Activated T-helper 9 cell treated with anti-CD3 and anti-CD28 coated beads, Interleukin-2, amount 50 U/mL, for 16 hours (primary cell): ENCODE measurements at regions not wholly inside any gene's neighbourhood (a gene's known extent, or its start where the extent isn't known, plus 50 kb on each side); places are given as distances from the start of the nearest gene placed in this dataset.
"Not testable (repeated sequence)": the region's sequence is repeated elsewhere in the genome, so short reads cannot be mapped to it uniquely, and the experiment has no call there.

ENCODE experiments used
- DNase-seq: peaks from one replicate; pipeline ENCODE4 v3.0.0-alpha.2; 2020; ENCODE audit warnings: low read depth

DNA sequence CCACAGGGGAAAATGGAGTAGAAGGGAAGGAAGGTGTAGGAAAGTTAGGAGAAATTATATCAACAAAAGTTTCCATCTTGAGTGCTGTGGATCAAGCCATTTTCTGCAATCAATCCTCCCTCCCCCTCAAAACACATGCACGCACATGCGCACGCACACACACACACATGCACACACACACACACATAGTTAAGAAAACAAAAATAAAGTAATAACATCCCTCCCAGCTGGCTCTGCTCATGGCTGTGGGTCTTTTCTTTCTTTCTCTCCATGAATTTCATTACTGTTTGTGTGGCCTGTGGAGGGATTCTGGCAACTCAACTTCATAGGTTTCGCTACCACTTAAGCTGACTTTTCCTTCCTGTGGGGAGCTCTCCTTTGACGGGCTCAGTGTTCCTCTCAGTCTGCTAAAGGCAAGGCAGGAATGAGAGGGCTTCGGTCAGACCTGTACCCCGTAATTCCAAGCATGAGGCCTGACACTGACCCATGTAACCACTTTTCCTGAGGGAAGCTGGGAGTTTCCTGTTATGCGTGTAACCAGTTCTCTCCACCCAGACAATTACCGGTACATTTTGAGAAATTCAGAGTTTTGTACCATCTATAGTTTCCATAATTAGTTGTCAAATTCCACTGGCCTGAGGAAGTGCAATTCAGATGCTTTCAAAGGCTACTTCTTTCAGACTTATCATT lies 79.8 kb downstream of the ZNF92 start:
- no peak for DNase-seq

DNA sequence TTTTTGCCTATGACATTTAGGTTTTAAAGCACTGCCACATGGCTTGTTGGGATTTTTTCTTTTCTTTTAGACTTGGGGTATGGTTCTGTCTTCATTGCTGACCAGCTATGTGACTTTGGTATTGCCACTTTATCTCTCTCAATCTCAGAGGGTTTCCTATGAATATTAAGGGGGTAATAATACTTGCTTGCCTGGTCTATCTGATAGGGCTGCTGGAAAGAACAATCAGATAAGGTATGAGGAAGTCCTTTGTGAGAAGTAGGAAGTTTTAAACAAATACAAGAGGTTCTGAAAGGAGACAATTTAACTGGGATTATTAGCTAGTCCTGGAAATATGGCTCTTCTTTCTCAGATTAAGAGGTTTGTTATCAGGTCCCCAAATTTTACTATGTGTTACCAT lies 80.8 kb downstream of the ZNF92 start:
- DNase-seq, result no peak

DNA sequence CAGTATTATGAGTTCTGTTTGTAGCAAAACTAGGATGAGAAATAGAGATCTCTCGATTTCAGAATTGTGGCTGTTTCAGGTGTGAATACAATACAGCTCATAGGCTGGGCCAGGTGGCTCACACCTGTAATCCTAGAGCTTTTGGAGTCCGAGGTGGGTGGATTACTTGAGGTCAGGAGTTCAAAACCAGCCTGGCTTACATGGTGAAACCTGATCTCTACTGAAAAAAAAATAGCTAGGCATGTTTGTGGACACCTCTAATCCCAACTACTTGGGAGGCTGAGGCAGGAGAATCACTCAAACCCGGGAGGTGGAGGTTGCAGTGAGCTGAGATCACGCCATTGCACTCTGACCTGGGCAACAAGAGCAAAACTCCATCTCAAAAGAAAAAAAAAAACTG lies 81.4 kb downstream of the ZNF92 start:
- DNase-seq, result not testable (repeated sequence)

DNA sequence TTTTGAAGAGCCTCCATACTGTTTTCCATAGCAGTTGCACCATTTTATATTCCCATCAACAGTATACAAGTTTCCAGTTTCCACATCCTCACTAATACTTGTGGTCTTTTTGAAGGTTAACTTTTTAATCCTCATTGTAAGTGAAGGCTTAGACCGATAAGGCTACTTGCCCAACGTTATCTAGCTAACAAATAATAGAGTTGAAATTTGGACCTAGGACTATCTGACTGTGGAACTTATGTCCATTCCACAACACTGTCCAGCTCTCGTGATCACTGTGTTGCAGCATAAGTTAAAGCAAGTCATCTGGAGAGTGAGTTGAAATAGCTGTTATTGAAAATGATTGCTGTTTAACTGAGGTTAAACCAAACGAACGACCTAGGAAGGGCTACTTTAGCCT lies 84.0 kb downstream of the ZNF92 start:
- DNase-seq, result no peak

DNA sequence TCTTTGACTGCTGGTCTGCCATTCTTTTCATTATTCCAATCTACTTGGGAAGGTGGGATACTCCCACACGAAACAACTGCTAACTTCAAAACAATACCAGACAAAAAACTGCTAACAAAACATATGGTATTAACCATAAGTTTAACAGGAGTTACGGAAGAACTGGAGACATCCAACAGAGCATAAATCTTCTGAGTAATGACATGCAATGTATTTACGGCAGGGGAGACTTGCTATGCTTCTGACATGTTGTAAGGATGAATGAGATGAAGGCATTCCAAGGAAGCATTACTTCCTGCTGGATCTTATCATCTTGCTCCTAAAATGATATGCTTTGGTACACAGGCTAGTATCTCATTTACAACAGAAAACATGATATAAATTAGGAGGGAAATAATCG lies 85.8 kb downstream of the ZNF92 start:
- DNase-seq, result no peak

DNA sequence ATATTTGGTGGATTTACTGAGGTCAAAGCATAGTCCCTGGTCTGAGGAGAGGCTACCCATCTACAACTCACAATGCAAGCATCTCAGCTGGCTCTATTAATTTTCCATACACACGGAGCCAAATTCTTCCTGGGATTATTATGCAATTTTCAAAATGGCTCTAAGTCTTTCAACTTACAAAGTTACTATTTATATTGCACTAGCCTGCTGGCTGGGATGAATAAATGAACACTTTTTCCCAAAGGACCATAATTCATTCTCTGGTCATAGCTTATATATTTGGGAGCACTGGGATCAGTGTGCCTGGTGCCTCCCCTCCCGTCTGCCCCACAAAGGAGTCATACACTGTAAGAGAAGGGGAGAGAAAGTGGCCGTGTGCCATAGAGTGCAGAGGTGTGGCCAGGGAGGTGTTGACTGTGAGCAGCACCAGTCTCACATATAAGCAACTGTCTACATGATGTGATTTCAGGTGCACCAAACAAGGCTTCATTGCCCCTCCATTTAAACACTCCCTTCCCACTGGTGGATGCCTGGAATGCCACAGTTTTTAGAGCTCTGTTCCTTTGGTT lies 88.6 kb downstream of the ZNF92 start:
- no peak for DNase-seq

DNA sequence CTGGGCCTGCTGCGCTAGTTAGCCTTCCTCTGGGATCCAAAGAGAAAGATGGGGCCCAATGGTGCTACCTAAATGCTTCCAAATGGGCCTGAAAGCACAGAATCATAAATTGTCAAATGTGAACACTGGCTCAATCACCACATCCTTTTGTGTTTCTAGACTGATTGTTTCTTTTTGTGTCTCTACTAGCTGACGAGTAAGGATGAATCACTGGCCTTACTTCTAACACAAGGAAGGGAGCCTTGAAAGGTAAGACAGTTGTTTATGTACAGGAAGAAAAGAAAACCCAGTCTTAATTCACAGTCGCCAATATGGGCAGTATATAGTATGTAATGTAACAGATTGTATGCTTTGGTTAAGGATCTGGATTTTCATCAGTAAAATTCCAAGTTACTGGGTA lies 89.5 kb downstream of the ZNF92 start:
- no peak for DNase-seq

DNA sequence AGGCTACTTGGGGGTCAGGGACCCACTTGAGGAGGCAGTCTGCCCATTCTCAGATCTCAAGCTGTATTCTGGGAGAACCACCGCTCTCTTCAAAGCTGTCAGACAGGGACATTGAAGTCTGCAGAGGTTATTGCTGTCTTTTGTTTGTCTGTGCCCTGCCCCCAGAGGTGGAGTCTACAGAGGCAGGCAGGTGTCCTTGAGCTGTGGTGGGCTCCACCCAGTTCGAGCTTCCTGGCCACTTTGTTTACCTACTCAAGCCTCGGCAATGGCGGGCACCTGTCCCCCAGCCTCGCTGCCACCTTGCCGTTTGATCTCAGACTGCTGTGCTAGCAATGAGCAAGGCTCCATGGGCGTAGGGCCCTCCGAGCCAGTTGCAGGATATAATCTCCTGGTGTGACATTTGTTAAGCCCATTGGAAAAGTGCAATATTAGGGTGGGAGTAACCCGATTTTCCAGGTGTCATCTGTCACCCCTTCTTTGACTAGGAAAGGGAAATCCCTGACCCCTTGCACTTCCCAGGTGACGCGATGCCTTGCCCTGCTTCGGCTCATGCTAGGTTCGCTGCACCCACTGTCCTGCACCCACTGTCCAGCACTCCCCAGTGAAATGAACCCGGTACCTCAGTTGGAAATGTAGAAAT lies 96.4 kb downstream of the ZNF92 start:
- not testable (repeated sequence) for DNase-seq

DNA sequence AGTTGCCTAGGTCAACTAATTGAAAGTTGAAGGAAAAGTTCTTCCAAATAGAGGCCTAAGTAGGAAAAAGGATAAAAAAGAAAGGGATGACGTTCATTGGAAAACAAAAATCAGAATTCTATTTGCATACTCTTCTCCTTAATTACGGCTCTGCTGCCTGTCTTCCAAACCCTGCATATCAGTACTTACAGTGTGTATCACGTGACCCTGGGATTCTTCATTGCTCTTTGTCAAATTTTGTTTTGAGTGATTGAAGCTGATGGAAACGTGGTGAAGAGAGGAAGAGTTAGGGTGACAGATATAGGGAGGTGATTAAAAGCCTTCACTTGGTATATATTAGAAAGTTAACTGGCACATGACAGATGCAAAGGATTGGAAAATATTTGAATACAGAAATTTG lies 97.9 kb downstream of the ZNF92 start:
- no peak for DNase-seq

DNA sequence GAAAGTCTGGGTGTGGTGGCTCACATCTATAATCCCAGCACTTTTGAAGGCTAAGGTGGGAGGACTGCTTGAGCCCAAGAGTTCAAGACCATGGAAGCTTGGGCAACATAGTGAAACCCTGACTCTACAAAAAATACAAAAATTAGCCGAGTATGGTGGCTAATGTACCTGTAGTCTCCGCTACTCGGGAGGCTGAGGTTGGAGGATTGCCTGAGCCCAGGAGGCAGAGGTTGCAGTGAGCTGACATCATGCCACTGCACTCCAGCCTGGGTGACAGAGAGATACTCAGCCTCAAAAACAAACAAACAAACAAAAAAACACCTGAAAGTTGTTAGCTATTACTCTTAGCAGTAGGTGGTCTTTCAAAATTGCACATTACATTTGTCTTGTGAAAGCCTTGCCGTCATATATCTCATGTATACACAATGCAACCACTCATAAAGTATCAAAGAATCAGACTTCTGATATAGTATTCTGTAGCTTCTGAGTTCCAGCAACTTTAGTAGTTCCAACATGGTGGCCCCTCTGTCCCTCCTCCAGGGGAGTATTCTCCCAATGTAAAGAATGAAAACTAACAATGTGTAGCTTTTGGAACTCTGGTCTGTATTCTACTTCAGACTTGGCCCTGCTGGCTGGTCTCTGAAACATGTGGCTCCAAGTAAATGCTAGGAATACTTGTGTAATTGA lies 101.5 kb downstream of the ZNF92 start:
- no peak for DNase-seq

DNA sequence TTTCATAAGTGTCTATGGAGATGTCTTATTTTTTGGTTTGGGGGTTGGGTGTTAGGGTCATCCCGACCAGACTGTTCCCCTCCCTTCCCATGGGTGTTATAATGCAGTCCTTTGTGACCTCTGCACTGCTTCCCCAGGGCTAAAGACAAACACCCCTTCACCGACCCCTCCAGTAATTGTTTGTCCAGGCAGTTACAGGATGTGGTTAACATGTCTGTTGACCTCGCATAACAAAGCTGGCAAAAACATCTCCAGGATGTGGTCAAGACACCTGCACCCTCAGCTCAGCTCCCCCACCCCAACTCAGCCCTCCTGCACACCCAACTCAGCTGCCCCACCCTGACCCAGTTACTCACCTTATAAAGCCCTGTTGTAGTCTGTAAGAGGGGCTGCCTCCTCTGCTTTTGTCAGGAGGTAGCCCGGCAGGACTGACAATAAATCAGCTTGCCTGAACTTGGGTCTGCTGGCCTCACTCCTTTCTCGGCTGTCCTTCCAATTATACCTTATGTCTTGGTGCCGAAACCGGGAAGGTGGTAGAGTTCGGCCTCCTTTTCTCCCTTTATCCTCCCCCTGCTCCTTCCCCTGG lies 102.2 kb downstream of the ZNF92 start:
- DNase-seq, result no peak

DNA sequence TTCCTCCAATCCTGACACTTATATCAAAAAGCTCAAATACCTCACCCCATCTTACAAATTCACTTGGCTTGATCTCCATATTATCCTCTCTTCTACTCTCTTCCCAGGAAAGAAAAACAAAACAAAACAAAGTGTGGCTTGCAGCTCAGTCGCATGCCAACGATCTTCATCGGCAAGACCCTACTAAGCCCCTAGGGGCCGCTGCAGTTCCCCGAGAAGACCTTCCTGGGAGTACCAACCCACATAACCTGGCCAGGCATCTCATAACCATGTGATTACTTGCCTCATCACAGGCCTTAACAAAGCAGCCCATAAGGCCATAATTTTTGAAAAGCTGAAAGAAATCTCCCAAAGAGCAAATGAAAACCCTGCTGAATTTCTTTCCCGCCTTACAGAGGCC lies 103.7 kb downstream of the ZNF92 start:
- DNase-seq, result no peak

DNA sequence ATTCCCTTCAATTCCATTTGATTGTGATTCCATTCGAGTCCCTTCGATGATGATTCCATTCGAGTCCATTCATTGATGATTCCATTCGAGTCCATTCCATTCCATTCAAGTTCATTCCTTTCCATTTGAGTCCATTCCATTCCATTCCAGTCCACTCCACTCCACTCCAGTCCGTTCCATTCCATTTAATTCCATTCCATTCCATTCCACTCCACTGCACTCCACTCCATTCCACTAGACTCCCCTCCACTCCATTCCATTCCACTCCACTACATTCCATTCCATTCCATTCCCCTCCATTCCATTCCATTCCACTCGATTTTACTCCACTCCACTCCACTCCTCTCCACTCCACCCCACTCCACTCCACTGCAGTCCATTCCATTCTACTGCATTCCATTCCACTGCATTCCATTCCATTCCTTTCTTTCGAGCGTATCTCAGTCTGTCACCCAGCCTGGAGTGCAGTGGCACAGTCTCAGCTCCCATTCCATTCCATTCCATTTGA lies 115.7 kb downstream of the ZNF92 start:
- DNase-seq, result no peak

DNA sequence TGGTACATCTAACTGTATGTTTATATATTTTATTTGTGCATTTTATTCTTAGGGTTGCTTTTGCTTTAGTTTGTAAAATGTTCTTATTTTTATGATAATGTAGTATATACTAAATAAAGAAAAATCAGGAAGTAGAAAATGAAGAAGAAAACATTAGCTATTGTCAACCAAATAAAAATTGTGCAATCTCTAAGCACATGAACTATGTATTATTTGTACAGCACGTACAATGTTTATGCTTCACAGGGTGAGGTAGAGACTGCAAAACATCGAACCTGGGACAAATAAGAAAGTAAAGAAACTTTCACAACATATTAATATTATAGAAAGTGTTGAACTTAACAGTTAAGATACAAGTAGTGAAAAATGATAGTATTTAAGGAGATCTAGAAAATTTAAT lies 123.0 kb downstream of the ZNF92 start:
- DNase-seq, result not testable (repeated sequence)

DNA sequence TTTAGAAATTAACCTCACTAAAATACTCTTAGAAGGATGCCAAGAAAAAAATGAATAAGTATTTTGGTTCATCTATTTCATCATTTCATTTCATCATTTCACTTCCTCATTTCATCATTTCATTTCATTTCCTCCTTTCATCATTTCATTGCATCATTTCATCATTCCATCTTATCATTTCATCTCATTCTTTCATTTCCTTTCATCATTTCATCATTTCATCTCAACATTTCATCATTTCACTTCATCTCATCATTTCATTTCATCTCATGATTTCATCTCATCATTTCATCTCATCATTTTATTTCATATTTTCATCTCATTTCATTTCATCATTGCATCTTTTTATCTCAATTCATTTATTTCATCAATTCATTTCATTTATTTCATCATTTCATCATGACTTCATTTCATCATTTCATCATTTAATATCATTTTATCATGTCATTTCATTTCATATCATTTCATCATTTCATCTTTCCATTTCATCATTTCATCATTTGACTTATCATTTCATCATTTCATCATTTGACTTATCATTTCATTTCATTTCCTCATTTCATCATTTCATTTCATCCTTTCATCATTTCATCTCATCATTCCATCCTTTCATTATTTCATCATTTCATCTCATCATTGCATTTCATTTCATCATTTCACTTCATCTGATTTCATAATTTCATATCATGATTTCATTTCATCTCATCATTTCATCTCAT lies 129.9 kb downstream of the ZNF92 start:
- no peak for DNase-seq

DNA sequence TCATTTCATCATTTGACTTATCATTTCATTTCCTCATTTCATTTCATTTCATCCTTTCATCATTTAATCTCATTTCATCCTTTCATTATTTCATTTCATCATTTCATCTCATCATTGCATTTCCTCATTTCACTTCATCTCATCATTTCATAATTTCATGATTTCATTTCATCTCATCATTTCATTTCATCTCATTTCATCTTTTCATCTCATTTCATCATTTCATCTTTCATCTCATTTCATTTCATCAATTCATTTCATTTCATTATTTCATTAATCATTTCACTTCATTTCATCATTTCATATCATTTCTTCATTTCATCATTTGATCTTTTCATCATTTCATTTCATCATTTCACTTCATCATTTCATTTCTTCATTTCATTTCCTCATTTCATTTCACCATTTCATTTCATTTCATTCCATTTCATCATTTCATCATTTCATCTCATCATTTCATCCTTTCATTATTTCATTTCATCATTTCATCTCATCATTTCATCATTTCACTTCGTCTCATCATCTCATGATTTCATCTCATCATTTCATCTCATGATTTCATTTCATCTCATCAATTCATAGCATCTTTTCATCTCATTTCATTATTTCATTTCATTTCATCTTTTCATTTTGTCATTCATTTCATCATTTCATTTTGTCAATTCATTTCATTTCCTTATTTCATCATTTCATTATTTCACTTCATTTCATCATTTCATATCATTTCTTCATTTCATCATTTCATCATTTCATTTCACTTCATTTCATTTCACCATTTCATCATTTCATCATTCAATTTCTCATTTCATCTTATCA lies 131.1 kb downstream of the ZNF92 start:
- DNase-seq, result not testable (repeated sequence)

DNA sequence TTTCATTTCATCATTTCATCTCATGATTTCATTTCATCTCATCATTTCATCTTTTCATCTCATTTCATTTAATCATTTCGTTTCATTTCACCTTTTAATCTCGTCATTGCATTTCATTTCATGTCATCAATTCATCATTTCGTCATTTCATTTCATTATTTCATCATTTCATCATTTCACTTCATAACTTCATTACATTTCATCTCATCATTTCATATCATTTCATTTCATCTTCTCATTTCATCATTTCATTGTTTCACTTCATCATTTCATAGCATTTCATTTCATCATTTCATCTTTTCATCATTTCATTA lies 131.6 kb downstream of the ZNF92 start:
- not testable (repeated sequence) for DNase-seq

DNA sequence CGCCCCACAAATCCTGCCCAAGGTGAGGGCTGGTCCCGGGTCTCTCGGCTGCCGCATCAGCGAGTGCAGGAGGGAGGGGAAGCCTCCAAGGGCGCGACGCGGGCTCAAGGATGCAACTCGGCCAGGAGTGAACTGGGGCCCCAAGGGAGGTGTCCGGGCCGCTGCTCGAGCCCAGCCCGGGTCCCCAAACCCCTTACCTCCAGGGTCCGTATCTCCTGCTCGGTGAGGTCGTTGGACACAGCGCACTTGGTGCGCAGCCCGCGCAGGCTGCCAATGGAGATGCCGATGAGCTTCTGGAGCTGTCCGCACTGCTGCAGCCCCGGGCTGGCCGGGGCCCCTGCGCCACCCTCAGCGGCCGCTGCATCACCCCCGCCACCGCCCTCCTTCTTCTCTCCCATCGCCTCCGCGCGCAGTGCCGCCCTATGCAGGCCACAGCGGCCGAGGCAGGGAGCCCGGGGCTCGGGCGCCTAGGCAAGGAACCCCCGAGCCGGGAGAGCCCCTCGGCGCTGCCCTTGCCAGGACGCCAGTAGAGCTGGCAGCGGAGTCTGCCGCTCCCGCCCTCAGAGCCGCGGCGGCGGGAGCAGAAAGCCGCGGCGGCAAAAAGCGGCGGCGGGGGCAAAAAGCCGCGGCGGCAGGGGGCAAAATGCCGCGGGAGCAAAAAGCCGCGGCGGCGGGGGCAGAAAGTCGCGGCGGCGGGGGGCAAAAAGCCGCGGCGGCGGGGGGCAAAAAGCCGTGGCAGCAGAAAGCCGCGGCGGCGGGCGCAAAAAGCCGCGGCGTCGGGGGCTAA lies 135.1 kb downstream of the ZNF92 start:
- not testable (repeated sequence) for DNase-seq

DNA sequence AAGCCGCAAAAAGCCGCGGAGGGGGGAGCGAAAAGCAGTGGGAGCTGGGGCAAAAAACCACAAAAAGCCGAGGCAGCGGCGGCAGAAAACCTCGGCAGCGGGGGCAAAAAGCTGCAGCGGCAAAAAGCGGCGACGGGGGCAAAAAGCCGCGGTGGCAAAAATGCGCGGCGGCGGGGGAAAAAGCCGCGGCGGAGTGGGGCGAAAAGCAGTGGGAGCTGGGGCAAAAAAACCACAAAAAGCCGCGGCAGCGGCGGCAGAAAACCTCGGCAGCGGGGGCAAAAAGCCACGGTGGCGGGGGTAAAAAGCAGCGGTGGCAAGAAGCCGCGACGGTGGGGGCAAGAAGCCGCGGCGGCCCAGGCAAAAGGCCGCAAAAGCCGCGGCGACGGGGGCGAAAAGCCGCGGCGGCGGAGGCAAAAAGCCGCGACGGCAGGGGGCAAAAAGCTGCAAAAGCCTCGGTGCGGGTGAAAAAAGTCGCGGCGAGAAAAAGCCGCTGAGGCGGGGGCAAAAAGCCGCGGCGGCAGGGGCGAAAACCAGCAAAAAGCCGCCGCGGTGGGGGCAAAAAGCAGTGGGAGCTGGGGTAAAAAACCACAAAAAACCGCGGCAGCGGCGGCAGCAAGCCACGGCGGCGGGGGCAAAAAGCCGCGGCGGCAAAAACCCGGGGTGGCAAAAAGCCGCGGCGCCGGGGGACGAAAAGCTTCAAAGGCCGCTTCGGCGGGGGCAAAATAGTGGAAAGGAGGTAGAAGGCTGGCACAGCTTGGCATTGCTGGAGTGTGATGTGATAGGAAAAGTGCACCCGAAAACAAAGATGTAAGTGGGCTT lies 135.9 kb downstream of the ZNF92 start:
- no peak for DNase-seq

DNA sequence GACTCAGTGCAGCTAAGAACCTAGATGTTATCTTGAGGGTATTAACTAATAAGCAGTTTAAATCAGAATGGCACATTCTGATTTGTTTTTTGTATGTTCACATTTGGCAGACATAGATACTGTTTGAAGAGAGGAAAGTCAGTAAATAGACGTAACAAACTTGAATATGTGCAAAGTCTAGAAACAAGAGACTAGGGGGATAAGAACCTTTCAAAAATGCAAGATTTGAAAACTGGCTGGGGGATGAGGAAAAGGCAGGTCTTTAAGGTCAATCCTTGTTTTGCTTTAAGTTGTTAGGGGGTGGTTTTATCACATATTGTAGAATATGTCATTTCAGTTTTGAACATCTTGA lies 136.5 kb downstream of the ZNF92 start:
- DNase-seq, result not testable (repeated sequence)
